Naive thymus-derived CD4-positive, alpha-beta T cell (primary cell): ENCODE measurements at regions not wholly inside any gene's neighbourhood (a gene's known extent, or its start where the extent isn't known, plus 50 kb on each side); places are given as distances from the start of the nearest gene placed in this dataset.
A peak's percentile ranks its signal among the peaks of the same experiment; 100 is the strongest.

Experiments
- ATAC-seq: fragments of 150-1000 bp; cut with Tn5 transposase; 2 replicates; pipeline ENCODE4 v1.10.0; 2021; ENCODE audit warnings: mild to moderate bottlenecking, moderate library complexity
- CTCF ChIA-PET: fragments of 350-600 bp; sonication (Branson Sonifier 250); formaldehyde crosslinking; loops from one replicate; lab custom pipeline; 2021; ENCODE audit warnings: antibody characterized with exemption; lab: Charles Lee
- POLR2A ChIA-PET: fragments of 350-600 bp; sonication (Branson Sonifier 250); formaldehyde crosslinking; loops from one replicate; lab custom pipeline; 2021; ENCODE audit warnings: antibody characterized with exemption, inconsistent platforms; lab: Charles Lee
- DNase-seq, 9 donors: peaks; one replicate each; pipeline versions ENCODE4 v3.0.0 to v3.0.0-alpha.2; 2020 to 2022; ENCODE audit warnings: mixed read lengths in 1 of 9
- H3K27ac ChIP-seq: one replicate; pipeline ENCODE4 v1.7.0; 2013; ENCODE audit warnings: mild to moderate bottlenecking, low read depth, low read length, moderate library complexity
- H3K27me3 ChIP-seq, 2 donors: one replicate each; pipeline ENCODE4 v1.7.0; 2013; ENCODE audit warnings: low read length in 2 of 2, mild to moderate bottlenecking in 2 of 2, moderate library complexity in 2 of 2; ENCODE audit not compliant: control insufficient read depth in 2 of 2, insufficient read depth in 2 of 2
- H3K36me3 ChIP-seq, 3 experiments: 1 replicate in 2 of 3; 2 replicates in 1 of 3; pipeline ENCODE4 v1.7.0; 2013; ENCODE audit warnings: low read length in 3 of 3, mild to moderate bottlenecking in 3 of 3, moderate library complexity in 1 of 3; ENCODE audit not compliant: insufficient read depth in 3 of 3, control insufficient read depth in 2 of 3
- H3K4me1 ChIP-seq, 2 donors: one replicate each; pipeline ENCODE4 v1.7.0; 2013; ENCODE audit warnings: low read length in 2 of 2, mild to moderate bottlenecking in 2 of 2, moderate library complexity in 1 of 2; ENCODE audit not compliant: control insufficient read depth in 2 of 2, insufficient read depth in 2 of 2
- H3K4me3 ChIP-seq: 2 replicates; pipeline ENCODE4 v1.7.0; 2013; ENCODE audit warnings: mild to moderate bottlenecking, low read length
- H3K9me3 ChIP-seq, 3 experiments: 1 replicate in 2 of 3; 2 replicates in 1 of 3; pipeline ENCODE4 v1.7.0; 2013; ENCODE audit warnings: low read length in 3 of 3; ENCODE audit not compliant: control insufficient read depth in 2 of 3
- H3K27ac Mint-ChIP-seq, 9 donors: one replicate each; pipeline ENCODE4 v1.8.0; 2020 to 2022; ENCODE audit warnings: mixed read lengths in 9 of 9, mild to moderate bottlenecking in 8 of 9, moderate library complexity in 5 of 9, inconsistent platforms in 2 of 9
- H3K27me3 Mint-ChIP-seq, 5 donors: one replicate each; pipeline ENCODE4 v1.8.0; 2021 to 2022; ENCODE audit warnings: mixed read lengths in 5 of 5, mild to moderate bottlenecking in 1 of 5
- H3K36me3 Mint-ChIP-seq, 5 donors: one replicate each; pipeline ENCODE4 v1.8.0; 2020 to 2022; ENCODE audit warnings: mixed read lengths in 5 of 5, mild to moderate bottlenecking in 3 of 5, inconsistent platforms in 1 of 5
- H3K4me1 Mint-ChIP-seq, 7 donors: one replicate each; pipeline ENCODE4 v1.8.0; 2020 to 2022; ENCODE audit warnings: mixed read lengths in 7 of 7, mild to moderate bottlenecking in 3 of 7, inconsistent platforms in 1 of 7
- H3K4me3 Mint-ChIP-seq, 10 donors: one replicate each; pipeline ENCODE4 v1.8.0; 2020 to 2022; ENCODE audit warnings: mild to moderate bottlenecking in 10 of 10, mixed read lengths in 10 of 10, moderate library complexity in 6 of 10, inconsistent platforms in 2 of 10
- H3K9me3 Mint-ChIP-seq, 11 donors: one replicate each; pipeline ENCODE4 v1.8.0; 2020 to 2022; ENCODE audit warnings: mixed read lengths in 11 of 11, mild to moderate bottlenecking in 4 of 11, inconsistent platforms in 1 of 11, moderate library complexity in 1 of 11
- intact Hi-C, 2 donors: fragments of 100-400 bp; cut with micrococcal nuclease; formaldehyde crosslinking; loops; one replicate each; pipeline ENCODE4 v1.15.1; 2023

DNA sequence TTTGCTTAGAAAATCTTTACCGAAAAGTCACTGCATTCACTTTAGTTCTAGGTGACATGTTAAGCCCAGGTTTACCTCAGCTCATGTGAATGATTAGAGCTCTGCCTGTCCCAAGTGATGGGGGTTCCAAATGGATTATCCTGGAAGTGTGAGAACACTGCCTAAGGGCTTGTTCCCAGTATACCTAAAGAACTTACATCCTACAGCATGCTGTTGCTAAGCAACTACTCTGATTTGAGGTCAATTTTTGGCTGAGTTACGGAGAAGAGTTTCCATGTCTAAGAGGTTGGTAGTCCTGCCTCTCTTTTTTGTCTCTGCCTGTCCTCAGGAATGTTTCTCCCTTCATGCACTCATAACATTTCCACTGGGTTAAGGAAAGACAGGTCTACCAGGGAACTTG, 67.6 kb upstream of the UGT2B15 start:
- ChIA-PET CTCF (interaction anchor here (0.9 kb wide), 1 partner anchor 76 kb away, joined by 4 read pairs; no protein-coding TSS in a partner anchor), POLR2A (no interaction called here)
- no peak overlapping the region for H3K27ac ChIP-seq
- no peaks in the 10 kb centered on the region for H3K36me3 ChIP-seq
- H3K4me1 Mint-ChIP-seq = no peaks in the 10 kb centered on the region
- intact Hi-C loops = no loop called here
- H3K27ac Mint-ChIP-seq = no peak overlapping the region
- H3K9me3 ChIP-seq = no peaks in the 10 kb centered on the region
- H3K4me1 ChIP-seq = no peaks in the 10 kb centered on the region
- H3K27me3 ChIP-seq = no peaks in the 10 kb centered on the region
- DNase-seq = no peak
- no peak overlapping the region for H3K4me3 Mint-ChIP-seq
- no peaks in the 10 kb centered on the region for H3K36me3 Mint-ChIP-seq
- no peak for ATAC-seq
- peaks cover 0 to 10% (median 0%) of the 10 kb centered on the region in 5 donors for H3K27me3 Mint-ChIP-seq
- peaks cover 0 to 9% (median 0%) of the 10 kb centered on the region in 11 donors for H3K9me3 Mint-ChIP-seq
- H3K4me3 ChIP-seq = no peak overlapping the region

DNA sequence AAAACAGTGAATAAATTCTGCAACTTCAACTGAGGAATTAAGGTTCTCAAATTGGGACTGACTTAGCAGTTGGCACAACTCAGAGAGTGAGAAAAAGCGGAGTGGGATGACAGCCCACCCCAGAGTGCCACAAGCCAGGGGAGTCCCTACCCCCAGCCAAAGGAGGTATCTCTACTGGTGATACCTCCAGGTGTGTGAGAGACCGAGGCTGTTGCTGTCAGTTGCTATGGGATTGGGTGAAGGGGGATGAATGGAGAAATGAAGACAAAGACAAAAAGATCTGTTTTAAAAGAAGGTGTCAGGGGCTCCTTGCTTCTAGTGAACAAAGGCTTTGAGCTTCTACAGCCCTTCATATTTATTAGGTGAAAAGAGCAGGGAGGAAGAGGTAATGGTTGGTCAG, 71.4 kb upstream of the UGT2B10 start:
- H3K36me3 Mint-ChIP-seq = no peaks in the 10 kb centered on the region
- no peaks in the 10 kb centered on the region for H3K36me3 ChIP-seq
- no peaks in the 10 kb centered on the region for H3K4me1 Mint-ChIP-seq
- intact Hi-C loops = no loop called here
- no peaks in the 10 kb centered on the region for H3K27me3 ChIP-seq
- peak overlapping the region in 2 of 9 donors; percentile 4 to 56 for H3K27ac Mint-ChIP-seq
- ATAC-seq (no peak), DNase-seq (no peak)
- ChIA-PET CTCF (no interaction called here), POLR2A (no interaction called here)
- H3K9me3 Mint-ChIP-seq = peaks cover 0 to 9% (median 0%) of the 10 kb centered on the region in 11 donors
- H3K27ac ChIP-seq = no peak overlapping the region
- H3K4me3 Mint-ChIP-seq = no peak overlapping the region
- no peak overlapping the region for H3K4me3 ChIP-seq
- H3K9me3 ChIP-seq = no peaks in the 10 kb centered on the region
- H3K4me1 ChIP-seq = no peaks in the 10 kb centered on the region
- peaks cover 0 to 10% (median 6%) of the 10 kb centered on the region in 5 donors for H3K27me3 Mint-ChIP-seq

DNA sequence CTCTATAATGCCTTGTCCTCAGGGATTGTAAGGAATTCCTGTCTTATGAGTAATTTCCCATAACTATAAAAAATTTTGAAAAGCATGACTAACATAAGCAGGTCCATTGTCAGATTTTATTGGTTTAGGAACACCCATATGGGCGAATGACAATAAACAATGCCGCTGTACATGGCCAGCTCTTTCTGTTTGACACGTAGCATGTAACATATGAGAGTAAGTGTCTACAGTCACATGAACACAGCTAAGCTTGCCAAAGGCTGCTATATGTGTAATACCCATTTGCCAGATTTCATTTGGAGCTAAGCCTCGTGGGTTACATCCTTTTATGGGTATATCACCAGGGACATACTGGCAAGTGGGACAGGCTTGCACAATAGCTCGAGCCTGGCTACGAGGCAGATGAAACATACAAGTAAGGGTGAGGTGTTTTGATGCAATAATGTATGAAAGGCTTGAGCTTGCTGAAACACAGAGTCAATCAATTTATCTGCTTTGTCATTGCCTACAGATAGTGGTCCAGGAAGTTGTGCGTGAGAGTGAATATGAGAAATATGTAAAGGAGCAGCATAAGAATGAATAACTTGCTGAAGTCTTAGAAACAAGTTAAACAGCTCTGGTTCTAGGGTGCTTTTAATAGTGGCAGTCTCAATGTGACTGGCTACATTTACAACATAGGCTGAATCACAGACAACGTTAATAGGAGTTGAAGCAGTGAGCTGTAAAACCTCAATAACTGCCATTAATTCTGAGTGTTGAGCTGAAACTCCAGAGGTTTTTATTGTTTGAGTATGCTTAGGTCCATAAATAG, 67.4 kb upstream of the UGT2B10 start:
- no peaks in the 10 kb centered on the region for H3K9me3 ChIP-seq
- no peaks in the 10 kb centered on the region for H3K36me3 ChIP-seq
- Mint-ChIP-seq H3K36me3 (no peaks in the 10 kb centered on the region), H3K4me1 (no peaks in the 10 kb centered on the region), H3K27ac (no peak overlapping the region), H3K27me3 (peaks cover 0 to 10% (median 6%) of the 10 kb centered on the region in 5 donors), H3K9me3 (peaks cover 0 to 5% (median 2%) of the 10 kb centered on the region in 11 donors), H3K4me3 (no peak overlapping the region)
- DNase-seq (no peak), ATAC-seq (peak; percentile 24)
- no peak overlapping the region for H3K4me3 ChIP-seq
- ChIA-PET POLR2A (no interaction called here), CTCF (no interaction called here)
- H3K4me1 ChIP-seq = no peaks in the 10 kb centered on the region
- H3K27ac ChIP-seq = no peak overlapping the region
- intact Hi-C loops = no loop called here
- H3K27me3 ChIP-seq = no peaks in the 10 kb centered on the region

DNA sequence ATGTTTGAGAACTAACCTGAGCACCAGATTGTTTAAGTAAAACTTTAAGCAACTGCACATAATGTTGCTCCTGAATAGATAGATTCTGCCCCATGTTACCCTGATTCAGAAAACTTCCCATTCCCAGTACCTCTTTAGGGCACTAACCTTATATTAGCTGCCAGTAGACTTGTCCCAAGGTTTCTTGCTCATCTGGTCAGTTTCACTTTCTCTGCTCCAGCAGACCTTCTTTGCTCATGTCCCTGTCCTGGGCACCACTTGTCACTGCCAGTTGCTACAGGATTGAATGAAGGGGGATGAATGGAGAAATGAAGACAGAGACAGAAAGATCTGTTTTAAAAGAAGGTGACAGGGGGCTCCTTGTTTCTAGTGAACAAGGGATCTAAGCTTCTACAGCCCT, 65.2 kb upstream of the UGT2B10 start:
- no peaks in the 10 kb centered on the region for H3K9me3 ChIP-seq
- H3K27me3 Mint-ChIP-seq = peaks cover 0 to 5% (median 0%) of the 10 kb centered on the region in 5 donors

DNA sequence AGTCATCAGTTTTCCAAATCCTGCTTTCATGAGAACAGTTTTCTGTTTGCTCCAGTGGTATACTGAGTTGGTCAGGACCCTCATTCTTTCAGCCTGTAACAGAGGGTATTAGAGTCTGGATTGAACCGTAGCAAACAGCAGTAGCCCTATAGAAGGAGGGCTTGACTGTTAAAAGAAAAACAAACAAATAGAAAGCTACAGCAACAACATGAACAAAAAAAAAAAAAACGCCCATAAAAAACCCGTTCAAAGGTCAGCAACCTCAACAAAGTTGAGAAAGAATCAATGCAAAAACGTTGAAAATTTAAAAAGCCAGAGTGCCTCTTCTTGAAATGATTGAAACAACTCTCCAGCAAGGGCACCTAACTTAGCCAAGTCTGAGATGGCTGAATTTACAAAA, 64.7 kb upstream of the UGT2B10 start:
- no peaks in the 10 kb centered on the region for H3K4me1 ChIP-seq
- H3K4me3 ChIP-seq = no peak overlapping the region
- Mint-ChIP-seq H3K4me3 (no peak overlapping the region), H3K4me1 (no peaks in the 10 kb centered on the region), H3K27ac (no peak overlapping the region), H3K36me3 (no peaks in the 10 kb centered on the region), H3K27me3 (peaks cover 0 to 5% (median 0%) of the 10 kb centered on the region in 5 donors), H3K9me3 (peaks cover 0 to 10% (median 5%) of the 10 kb centered on the region in 11 donors)
- ATAC-seq (no peak), DNase-seq (no peak)
- ChIA-PET POLR2A (no interaction called here), CTCF (no interaction called here)
- no peaks in the 10 kb centered on the region for H3K27me3 ChIP-seq
- no peaks in the 10 kb centered on the region for H3K9me3 ChIP-seq
- no peak overlapping the region for H3K27ac ChIP-seq
- no peaks in the 10 kb centered on the region for H3K36me3 ChIP-seq
- intact Hi-C loops = no loop called here

More for the DNA sequence above, 65.2 kb upstream of the UGT2B10 start:
- no peak overlapping the region for H3K4me3 ChIP-seq
- peak overlapping the region in 1 of 9 donors; percentile 3 for H3K27ac Mint-ChIP-seq
- intact Hi-C loops = no loop called here
- no peaks in the 10 kb centered on the region for H3K27me3 ChIP-seq
- ATAC-seq (no peak), DNase-seq (no peak)
- CTCF ChIA-PET = no interaction called here
- H3K36me3 Mint-ChIP-seq = no peaks in the 10 kb centered on the region
- POLR2A ChIA-PET = no interaction called here
- H3K27ac ChIP-seq = no peak overlapping the region
- H3K9me3 Mint-ChIP-seq = peaks cover 0 to 10% (median 5%) of the 10 kb centered on the region in 11 donors
- H3K4me1 Mint-ChIP-seq = no peaks in the 10 kb centered on the region
- no peak overlapping the region for H3K4me3 Mint-ChIP-seq
- H3K36me3 ChIP-seq = no peaks in the 10 kb centered on the region
- no peaks in the 10 kb centered on the region for H3K4me1 ChIP-seq

DNA sequence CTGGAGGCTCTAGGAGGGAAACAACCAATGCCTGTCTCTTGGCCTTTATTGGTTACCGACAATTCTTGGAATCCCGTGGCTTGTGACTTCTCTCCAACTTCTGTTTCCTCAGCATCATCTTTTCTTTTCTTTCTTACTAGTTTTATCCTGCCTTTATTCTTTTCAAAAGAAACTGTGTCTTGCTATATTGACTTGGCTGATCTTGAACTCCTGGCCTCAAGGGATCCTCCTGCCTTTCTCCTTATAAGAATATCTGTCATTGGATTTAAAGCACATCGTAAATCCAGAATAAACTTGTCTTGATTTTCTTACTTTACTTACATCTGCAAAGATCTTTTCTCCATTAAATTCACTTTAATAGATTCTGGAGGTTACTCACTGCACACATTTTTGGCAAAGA, 49.9 kb upstream of the UGT2B10 start:
- no peaks in the 10 kb centered on the region for H3K36me3 Mint-ChIP-seq
- no peaks in the 10 kb centered on the region for H3K4me1 Mint-ChIP-seq
- peaks cover 0 to 10% (median 0%) of the 10 kb centered on the region in 5 donors for H3K27me3 Mint-ChIP-seq
- POLR2A ChIA-PET = no interaction called here
- H3K27ac Mint-ChIP-seq = no peak overlapping the region
- Histone ChIP-seq H3K27me3 (no peaks in the 10 kb centered on the region), H3K27ac (no peak overlapping the region), H3K36me3 (no peaks in the 10 kb centered on the region), H3K9me3 (no peaks in the 10 kb centered on the region), H3K4me3 (no peak overlapping the region), H3K4me1 (no peaks in the 10 kb centered on the region)
- intact Hi-C loops = no loop called here
- peaks cover 0 to 20% (median 3%) of the 10 kb centered on the region in 11 donors for H3K9me3 Mint-ChIP-seq
- CTCF ChIA-PET = no interaction called here
- ATAC-seq (no peak), DNase-seq (no peak)
- no peak overlapping the region for H3K4me3 Mint-ChIP-seq
